A673 (cell line): ENCODE measurements at regions not wholly inside any gene's neighbourhood (a gene's known extent, or its start where the extent isn't known, plus 50 kb on each side); places are given as distances from the start of the nearest gene placed in this dataset.
A peak's percentile ranks its signal among the peaks of the same experiment; 100 is the strongest.

Experiments used
- BruUV-seq: library from RNA; stranded (reverse); fragments of 400-500 nt; replicated peaks from 2 replicates; lab custom pipeline; 2021; lab: Mats Ljungman, UMichigan
- CTCF ChIA-PET: fragments of 300-600 bp; sonication (Branson Sonifier 250); formaldehyde crosslinking; loops from one replicate; lab custom pipeline; 2022; ENCODE audit warnings: antibody characterized with exemption; lab: Charles Lee
- POLR2A ChIA-PET: fragments of 300-600 bp; sonication (Branson Sonifier 250); formaldehyde crosslinking; loops from one replicate; lab custom pipeline; 2022; ENCODE audit warnings: antibody characterized with exemption; ENCODE audit not compliant: low non-redundant PET; lab: Charles Lee
- DNase-seq: peaks from one replicate; pipeline ENCODE4 v3.0.0-alpha.2; 2015; ENCODE audit warnings: low spot score
- H3K27ac ChIP-seq: fragments of 200-600 bp; sonication (generic); 2 replicates; pipeline ENCODE4 v1.5.1; 2016; ENCODE audit warnings: mixed run types, low read depth, mild to moderate bottlenecking, mixed read lengths, antibody characterized with exemption, low read length; ENCODE audit not compliant: poor library complexity, severe bottlenecking
- H3K27me3 ChIP-seq: fragments of 200-600 bp; sonication (generic); replicated peaks from 2 replicates; pipeline ENCODE4 v1.6.1; 2017; ENCODE audit warnings: mixed run types, low read depth, mild to moderate bottlenecking, mixed read lengths, antibody characterized with exemption, low read length; ENCODE audit not compliant: insufficient read depth, poor library complexity
- H3K36me3 ChIP-seq: fragments of 200-600 bp; sonication (generic); 2 replicates; pipeline ENCODE4 v1.6.1; 2016; ENCODE audit warnings: mixed run types, mild to moderate bottlenecking, mixed read lengths, antibody characterized with exemption, low read length; ENCODE audit not compliant: insufficient read depth, poor library complexity, severe bottlenecking
- H3K4me1 ChIP-seq: fragments of 200-600 bp; sonication (generic); 2 replicates; pipeline ENCODE4 v1.6.1; 2017; ENCODE audit warnings: mixed run types, mild to moderate bottlenecking, mixed read lengths, antibody characterized with exemption, low read length; ENCODE audit not compliant: insufficient read depth, poor library complexity, severe bottlenecking
- H3K4me3 ChIP-seq: fragments of 200-600 bp; sonication (generic); 2 replicates; pipeline ENCODE4 v1.5.1; 2016; ENCODE audit warnings: low read depth, mixed run types, mild to moderate bottlenecking, mixed read lengths, low read length; ENCODE audit not compliant: poor library complexity, severe bottlenecking
- H3K9me3 ChIP-seq: fragments of 200-600 bp; sonication (generic); 2 replicates; pipeline ENCODE4 v1.6.1; 2016; ENCODE audit warnings: mixed run types, low read depth, mild to moderate bottlenecking, mixed read lengths, antibody characterized with exemption, low read length; ENCODE audit not compliant: poor library complexity, severe bottlenecking
- CTCF ChIP-seq: fragments of 300-800, 200-600 bp; sonication (generic); conservative IDR thresholded peaks from 2 replicates; pipeline ENCODE4 v1.5.1; 2017; ENCODE audit warnings: low read depth, mild to moderate bottlenecking, antibody characterized with exemption, low read length, moderate library complexity, mixed read lengths
- EZH2 ChIP-seq: fragments of 200-600 bp; sonication (generic); IDR thresholded peaks from 2 replicates; pipeline ENCODE4 v1.6.1; 2017; ENCODE audit warnings: borderline replicate concordance, low read depth, mild to moderate bottlenecking, mixed read lengths, antibody characterized with exemption, low read length; ENCODE audit not compliant: poor library complexity, severe bottlenecking
- intact Hi-C: fragments of 100-400 bp; cut with micrococcal nuclease; formaldehyde crosslinking; loops from one replicate; pipeline ENCODE4 v1.10.0; 2022; ENCODE audit not compliant: unreplicated experiment

- peaks cover 52% of the 10 kb centered on the region for H3K4me1 ChIP-seq
- no peaks in the 10 kb centered on the region for H3K9me3 ChIP-seq
- no peak overlapping the region for H3K27ac ChIP-seq
- ChIA-PET CTCF (no interaction called here), POLR2A (no interaction called here)
- H3K36me3 ChIP-seq = no peaks in the 10 kb centered on the region
- peak; percentile 45 for DNase-seq
- intact Hi-C loops = no loop called here
- H3K27me3 ChIP-seq = no peaks in the 10 kb centered on the region
- BruUV-seq = no TSS peak
- TF ChIP-seq CTCF (no peak), EZH2 (no peak)
- H3K4me3 ChIP-seq = no peak overlapping the region
These were observed 657.8 kb downstream of the SORCS1 start for GRCh38 chr10:106506526-106507283.

GRCh38 chr10:106504536-106504935 is 660.0 kb downstream of the SORCS1 start:
- Histone ChIP-seq H3K4me1 (peaks cover 73% of the 10 kb centered on the region), H3K27ac (no peak overlapping the region), H3K36me3 (no peaks in the 10 kb centered on the region), H3K27me3 (no peaks in the 10 kb centered on the region), H3K9me3 (no peaks in the 10 kb centered on the region), H3K4me3 (no peak overlapping the region)
- intact Hi-C loops = loop anchor here (5.0 kb wide), 1 partner anchor 97 kb away; no protein-coding TSS in a partner anchor
- TF ChIP-seq EZH2 (no peak), CTCF (no peak)
- no peak for DNase-seq
- BruUV-seq = no TSS peak
- CTCF ChIA-PET = no interaction called here
- POLR2A ChIA-PET = interaction anchor here (0.7 kb wide), 1 partner anchor 36 kb away, joined by 28 read pairs; no protein-coding TSS in a partner anchor

GRCh38 chr10:106502641-106503040 is 661.9 kb downstream of the SORCS1 start:
- peak overlapping the region; percentile 66 for H3K27ac ChIP-seq
- no peaks in the 10 kb centered on the region for H3K36me3 ChIP-seq
- CTCF ChIA-PET = no interaction called here
- H3K27me3 ChIP-seq = no peaks in the 10 kb centered on the region
- POLR2A ChIA-PET = no interaction called here
- DNase-seq = peak; percentile 88
- intact Hi-C loops = loop anchor here (5.0 kb wide), 1 partner anchor 95 kb away; no protein-coding TSS in a partner anchor
- peak overlapping the region; percentile 5 for H3K4me3 ChIP-seq
- BruUV-seq = no TSS peak
- no peak for TF ChIP-seq CTCF
- TF ChIP-seq EZH2 = no peak
- no peaks in the 10 kb centered on the region for H3K9me3 ChIP-seq
- peaks cover 83% of the 10 kb centered on the region for H3K4me1 ChIP-seq
